Cardiac fibroblast (primary cell): ENCODE measurements at regions not wholly inside any gene's neighbourhood (a gene's known extent, or its start where the extent isn't known, plus 50 kb on each side); places are given as distances from the start of the nearest gene placed in this dataset.

Source experiments
- DNase-seq, 2 donors: peaks; one replicate each; pipeline versions ENCODE4 v3.0.0 to v3.0.0-alpha.2; 2010; ENCODE audit warnings: low read depth in 2 of 2
- H3K4me3 ChIP-seq, 2 donors: replicated peaks in 1 of 2; 1 replicate in 1 of 2; 2 replicates in 1 of 2; pipeline ENCODE4 v1.5.1; 2011; ENCODE audit warnings: low read depth in 2 of 2, low read length in 2 of 2, mild to moderate bottlenecking in 2 of 2, moderate library complexity in 1 of 2
- CTCF ChIP-seq: IDR thresholded peaks from one replicate; pipeline ENCODE4 v1.5.1; 2011; ENCODE audit warnings: low read depth, mild to moderate bottlenecking, low read length, inconsistent platforms

GRCh38 chr13:78762825-78763224, 103.9 kb upstream of the OBI1 start:
- H3K4me3 ChIP-seq: no peak overlapping the region
- no peak for DNase-seq
- TF ChIP-seq CTCF: no peak

GRCh38 chr13:78759704-78760103, 100.7 kb upstream of the OBI1 start:
- no peak overlapping the region for H3K4me3 ChIP-seq
- peak in 1 of 2 donors; percentile 1 for DNase-seq
- TF ChIP-seq CTCF: no peak

GRCh38 chr13:78758549-78758948, 99.6 kb upstream of the OBI1 start:
- no peak overlapping the region for H3K4me3 ChIP-seq
- no peak for DNase-seq
- TF ChIP-seq CTCF: no peak

- no peak for DNase-seq
- H3K4me3 ChIP-seq: no peak overlapping the region
- no peak for TF ChIP-seq CTCF
Measured at GRCh38 chr13:78753435-78753834, 94.5 kb upstream of the OBI1 start.

GRCh38 chr13:78750735-78751134, 91.8 kb upstream of the OBI1 start:
- no peak for TF ChIP-seq CTCF
- no peak for DNase-seq
- no peak overlapping the region for H3K4me3 ChIP-seq

- no peak for TF ChIP-seq CTCF
- H3K4me3 ChIP-seq: no peak overlapping the region
- DNase-seq: no peak
Measured at GRCh38 chr13:78743973-78744372, 85.0 kb upstream of the OBI1 start.

GRCh38 chr13:78742659-78743058, 83.7 kb upstream of the OBI1 start:
- TF ChIP-seq CTCF: no peak
- H3K4me3 ChIP-seq: no peak overlapping the region
- no peak for DNase-seq
